ENCODE measurements at regions not wholly inside any gene's neighbourhood (a gene's known extent, or its start where the extent isn't known, plus 50 kb on each side); places are given as distances from the start of the nearest gene placed in this dataset.

- ChIA-PET POLR2A (no interaction called here), CTCF (ENCODE audit: unreplicated experiment) (interaction anchor here (0.5 kb wide), 1 partner anchor 527 kb away, joined by 5 read pairs; no protein-coding TSS in a partner anchor)
- H4K20me1 ChIP-seq (ENCODE audit: insufficient read depth, low read length), result no peaks in the 10 kb centered on the region
- intact Hi-C loops (cut with micrococcal nuclease; ENCODE audit: unreplicated experiment), result no loop called here
- BruUV-seq (replicated peaks), result no TSS peak
- DNase-seq (ENCODE audit: low spot score), result no peak
- no peaks in the 10 kb centered on the region for H3K9me2 ChIP-seq (ENCODE audit: insufficient read depth, low read length)
- no peak overlapping the region for H2AFZ ChIP-seq (ENCODE audit: low read length)
- no peak overlapping the region for H3K4me2 ChIP-seq (ENCODE audit: low read length)
- H3K4me3 ChIP-seq (ENCODE audit: low read depth, low read length, poor library complexity, severe bottlenecking), result no peak overlapping the region
- H3K79me2 ChIP-seq (ENCODE audit: insufficient read depth, low read depth, low read length), result no peaks in the 10 kb centered on the region
- peaks cover 14% of the 10 kb centered on the region for H3K4me1 ChIP-seq (ENCODE audit: insufficient read depth, low read length, poor library complexity, severe bottlenecking)
- no peaks in the 10 kb centered on the region for H3K36me3 ChIP-seq (ENCODE audit: insufficient read depth, low read length)
- TF ChIP-seq EZH2phosphoT487 (IDR thresholded peaks at IDR 0.05; ENCODE audit: borderline replicate concordance, low read depth, low read length), result no peak
- TF ChIP-seq CTCF (conservative IDR thresholded peaks at IDR 0.05; ENCODE audit: low read length), result no peak
- no peaks in the 10 kb centered on the region for H3K9me3 ChIP-seq (ENCODE audit: low read length)
- no peak overlapping the region for H3K27ac ChIP-seq (ENCODE audit: low read depth, low read length, poor library complexity, severe bottlenecking)
Observed at GRCh38 chr15:70195171-70195570, 97.5 kb upstream of the TLE3 start.

DNA sequence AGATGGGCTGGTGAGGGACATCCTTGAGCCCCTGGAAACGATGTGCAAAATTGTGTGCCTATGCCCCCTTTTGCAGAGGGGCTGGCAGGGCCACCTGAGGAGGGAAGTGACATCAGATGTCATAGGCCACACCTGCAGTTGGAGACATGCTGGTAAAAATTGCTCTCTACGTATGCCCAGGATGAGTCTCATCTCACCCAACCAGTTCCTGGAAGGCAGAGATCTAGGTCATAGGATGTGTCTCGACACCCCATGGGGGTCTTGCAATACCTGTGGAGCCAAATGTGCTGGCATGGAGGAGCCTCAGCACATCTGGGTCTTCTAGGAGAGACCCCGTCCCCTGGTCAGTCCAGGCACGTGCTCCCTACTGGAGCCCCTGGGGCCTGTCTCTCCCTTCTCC, 96.5 kb upstream of the TLE3 start:
- H3K36me3 ChIP-seq (ENCODE audit: insufficient read depth, low read length), result no peaks in the 10 kb centered on the region
- no peak for DNase-seq (ENCODE audit: low spot score)
- ChIA-PET POLR2A (no interaction called here), CTCF (ENCODE audit: unreplicated experiment) (no interaction called here)
- H3K4me1 ChIP-seq (ENCODE audit: insufficient read depth, low read length, poor library complexity, severe bottlenecking), result peaks cover 14% of the 10 kb centered on the region
- H2AFZ ChIP-seq (ENCODE audit: low read length), result no peak overlapping the region
- no peaks in the 10 kb centered on the region for H3K9me3 ChIP-seq (ENCODE audit: low read length)
- no peak overlapping the region for H3K4me3 ChIP-seq (ENCODE audit: low read depth, low read length, poor library complexity, severe bottlenecking)
- no peak overlapping the region for H3K4me2 ChIP-seq (ENCODE audit: low read length)
- intact Hi-C loops (cut with micrococcal nuclease; ENCODE audit: unreplicated experiment), result no loop called here
- no peaks in the 10 kb centered on the region for H3K79me2 ChIP-seq (ENCODE audit: insufficient read depth, low read depth, low read length)
- no TSS peak for BruUV-seq (replicated peaks)
- H4K20me1 ChIP-seq (ENCODE audit: insufficient read depth, low read length), result no peaks in the 10 kb centered on the region
- no peaks in the 10 kb centered on the region for H3K9me2 ChIP-seq (ENCODE audit: insufficient read depth, low read length)
- H3K27ac ChIP-seq (ENCODE audit: low read depth, low read length, poor library complexity, severe bottlenecking), result no peak overlapping the region
- TF ChIP-seq CTCF (conservative IDR thresholded peaks at IDR 0.05; ENCODE audit: low read length), result no peak
- TF ChIP-seq EZH2phosphoT487 (IDR thresholded peaks at IDR 0.05; ENCODE audit: borderline replicate concordance, low read depth, low read length), result no peak

DNA sequence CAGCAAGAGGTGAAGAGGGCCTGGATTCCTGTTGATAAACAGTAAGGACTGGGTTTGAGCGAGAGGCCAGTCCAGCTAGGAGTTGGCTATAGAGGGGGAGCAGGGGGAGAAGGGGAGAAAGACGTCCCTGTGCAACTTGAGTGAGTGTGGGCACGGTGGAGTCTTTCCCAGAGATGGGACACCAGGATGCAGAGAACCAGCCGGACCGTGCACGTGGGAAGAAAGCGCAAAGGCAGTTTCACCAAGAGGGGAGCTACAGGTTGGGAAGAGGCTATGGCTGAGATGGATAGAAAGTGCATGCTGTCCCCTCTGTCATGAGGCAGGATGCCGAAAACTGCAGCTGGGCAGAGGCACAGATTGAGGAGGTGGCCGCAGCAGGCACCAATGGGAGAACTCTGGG, 96.0 kb upstream of the TLE3 start:
- no peak overlapping the region for H3K4me3 ChIP-seq (ENCODE audit: low read depth, low read length, poor library complexity, severe bottlenecking)
- CTCF ChIA-PET (ENCODE audit: unreplicated experiment), result no interaction called here
- H2AFZ ChIP-seq (ENCODE audit: low read length), result no peak overlapping the region
- POLR2A ChIA-PET, result no interaction called here
- no peaks in the 10 kb centered on the region for H3K79me2 ChIP-seq (ENCODE audit: insufficient read depth, low read depth, low read length)
- no peaks in the 10 kb centered on the region for H3K36me3 ChIP-seq (ENCODE audit: insufficient read depth, low read length)
- DNase-seq (ENCODE audit: low spot score), result no peak
- no peaks in the 10 kb centered on the region for H4K20me1 ChIP-seq (ENCODE audit: insufficient read depth, low read length)
- no peak for TF ChIP-seq CTCF (conservative IDR thresholded peaks at IDR 0.05; ENCODE audit: low read length)
- no peak overlapping the region for H3K27ac ChIP-seq (ENCODE audit: low read depth, low read length, poor library complexity, severe bottlenecking)
- peaks cover 13% of the 10 kb centered on the region for H3K4me1 ChIP-seq (ENCODE audit: insufficient read depth, low read length, poor library complexity, severe bottlenecking)
- no TSS peak for BruUV-seq (replicated peaks)
- no peaks in the 10 kb centered on the region for H3K9me2 ChIP-seq (ENCODE audit: insufficient read depth, low read length)
- H3K4me2 ChIP-seq (ENCODE audit: low read length), result no peak overlapping the region
- intact Hi-C loops (cut with micrococcal nuclease; ENCODE audit: unreplicated experiment), result no loop called here
- no peaks in the 10 kb centered on the region for H3K9me3 ChIP-seq (ENCODE audit: low read length)

All from OCI-LY7 (cell line).